Omental fat pad (tissue), 3 donors: ENCODE measurements at regions not wholly inside any gene's neighbourhood (a gene's known extent, or its start where the extent isn't known, plus 50 kb on each side); places are given as distances from the start of the nearest gene placed in this dataset.

Experiments
- ATAC-seq: fragments of 150-250 bp; one replicate; pipeline ENCODE4 v1.9.1; 2016; ENCODE audit warnings: mild to moderate bottlenecking, moderate library complexity; ENCODE audit not compliant: low FRiP score
- DNase-seq: peaks from one replicate; pipeline ENCODE4 v3.0.0-alpha.2; 2019; ENCODE audit warnings: low spot score
- CTCF ChIP-seq, 3 donors: fragments of 450-650 bp; IDR thresholded peaks; one replicate each; pipeline ENCODE4 v1.5.1; 2016 to 2017; ENCODE audit warnings: antibody characterized with exemption in 3 of 3, mild to moderate bottlenecking in 3 of 3, moderate library complexity in 2 of 3

- TF ChIP-seq CTCF (IDR thresholded peaks at IDR 0.05) = no peak
- ATAC-seq (no peak), DNase-seq (no peak)
Measured at GRCh38 chr6:3948866-3949265, 99.7 kb downstream of the FAM50B start.

DNA sequence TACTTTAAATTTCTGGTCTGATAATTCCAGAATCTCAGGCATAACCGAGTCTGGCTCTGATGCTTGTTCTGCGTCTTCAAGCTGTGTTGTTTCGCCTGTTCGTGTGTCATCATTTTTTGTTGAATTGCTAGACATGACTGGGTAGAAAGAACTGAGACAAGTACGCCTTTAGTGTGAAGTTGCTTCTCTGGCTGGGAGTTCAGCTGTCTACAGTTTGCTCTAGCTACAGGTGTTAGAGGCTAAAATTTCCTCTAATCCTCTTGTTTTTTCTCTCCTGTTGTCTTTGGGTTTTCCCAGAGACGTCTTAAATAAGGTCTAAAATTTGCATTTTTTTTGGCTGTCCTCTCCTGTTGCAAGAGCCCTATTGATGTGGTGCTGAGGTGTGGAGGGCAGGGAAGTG is 100.3 kb downstream of the FAM50B start:
- no peak for TF ChIP-seq CTCF (IDR thresholded peaks at IDR 0.05)
- no peak for DNase-seq
- ATAC-seq = no peak

GRCh38 chr6:3956054-3956453 is 106.9 kb downstream of the FAM50B start:
- ATAC-seq = no peak
- no peak for TF ChIP-seq CTCF (IDR thresholded peaks at IDR 0.05)
- no peak for DNase-seq

- DNase-seq (no peak), ATAC-seq (no peak)
- no peak for TF ChIP-seq CTCF (IDR thresholded peaks at IDR 0.05)
Measured at GRCh38 chr6:3957321-3957720, 108.1 kb downstream of the FAM50B start.

DNA sequence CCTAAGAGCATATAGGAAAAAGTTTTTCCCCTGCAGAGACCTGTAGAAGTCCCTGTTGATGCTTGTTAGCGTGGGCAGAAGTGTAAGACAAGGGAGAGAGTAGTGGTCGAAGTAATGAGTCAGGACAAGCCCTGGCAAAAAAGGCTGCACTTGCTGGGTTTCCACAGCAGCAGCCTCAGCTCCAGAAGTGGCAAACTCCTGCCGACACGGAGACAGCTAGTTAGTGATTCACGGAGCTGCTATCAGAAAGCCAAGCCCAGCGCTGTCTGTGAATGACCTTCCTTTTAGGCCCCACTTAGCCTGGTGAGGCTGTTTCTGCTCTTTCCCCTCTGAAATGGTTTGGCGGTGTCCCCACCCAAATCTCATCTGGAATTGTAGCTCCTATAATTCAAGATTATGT is 109.1 kb downstream of the FAM50B start:
- ATAC-seq (no peak), DNase-seq (no peak)
- TF ChIP-seq CTCF (IDR thresholded peaks at IDR 0.05) = no peak

- no peak for DNase-seq
- no peak for ATAC-seq
- TF ChIP-seq CTCF (IDR thresholded peaks at IDR 0.05) = no peak
Measured at GRCh38 chr6:3959385-3959784, 110.2 kb downstream of the FAM50B start.

DNA sequence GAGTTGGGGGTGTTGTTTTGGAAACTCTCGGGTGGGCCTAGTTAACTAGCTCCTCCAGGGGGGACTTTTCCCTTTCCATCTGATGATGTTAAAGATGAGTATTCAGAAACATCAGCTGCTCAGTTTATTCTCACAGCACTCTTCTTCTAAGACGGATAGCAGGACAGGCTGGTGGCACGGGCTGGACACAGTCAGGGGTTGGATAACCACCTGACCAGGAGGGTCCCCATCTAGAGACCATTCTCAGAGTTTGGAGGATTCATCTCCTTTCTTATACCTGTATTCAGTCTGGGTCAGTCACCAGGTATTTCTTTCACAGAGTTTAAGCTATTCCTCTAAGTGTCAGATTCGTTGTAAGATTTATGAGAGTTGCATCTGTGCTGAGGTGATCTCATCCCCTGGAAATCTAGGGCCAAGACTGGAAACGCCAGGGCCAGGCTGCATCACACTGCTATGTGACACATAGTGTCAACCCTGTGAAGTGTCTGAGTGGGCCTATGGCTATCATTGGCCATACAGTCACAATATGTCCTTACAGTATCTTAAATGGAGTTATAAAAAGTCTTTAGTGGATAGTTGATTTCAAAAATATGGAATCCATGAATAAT is 111.7 kb downstream of the FAM50B start:
- TF ChIP-seq CTCF (IDR thresholded peaks at IDR 0.05) = no peak
- no peak for DNase-seq
- no peak for ATAC-seq
